ENCODE measurements at regions not wholly inside any gene's neighbourhood (a gene's known extent, or its start where the extent isn't known, plus 50 kb on each side); places are given as distances from the start of the nearest gene placed in this dataset.

DNA sequence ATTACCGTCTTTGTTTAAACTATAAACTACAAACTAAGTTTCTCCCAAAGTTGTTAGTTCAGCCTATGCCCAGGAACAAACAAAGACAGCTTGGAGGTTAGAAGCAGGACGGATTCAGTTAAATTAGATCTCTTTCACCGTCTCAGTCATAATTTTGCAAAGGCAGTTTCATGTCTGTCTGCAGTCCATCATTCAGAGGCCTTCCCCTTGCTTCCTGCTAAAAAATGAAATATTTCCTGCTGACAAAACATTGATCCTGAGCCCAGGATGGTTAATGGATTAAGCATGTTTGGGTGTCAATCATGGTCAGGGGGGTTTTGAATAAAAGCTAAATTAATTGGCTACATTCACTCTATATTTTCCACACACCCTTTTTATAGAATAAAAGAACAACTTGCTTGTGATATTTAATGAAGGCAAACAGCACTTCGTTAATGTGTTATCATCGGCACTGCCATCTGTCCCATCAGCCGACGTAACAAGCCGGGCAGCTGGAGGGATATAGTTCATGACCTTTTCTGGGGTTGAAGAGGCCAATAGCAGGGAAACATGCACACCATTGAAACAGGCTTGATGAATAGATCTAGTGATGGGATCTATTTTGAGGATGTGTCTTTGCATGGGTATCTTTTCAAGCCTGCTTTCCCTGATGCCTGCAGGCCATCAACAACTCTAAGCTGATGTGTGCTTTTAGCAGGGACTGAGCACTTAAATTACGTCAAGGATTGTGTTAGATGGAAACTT is 521.3 kb upstream of the TMEM132C start:
- Histone ChIP-seq H2BK15ac (ENCODE audit: low read depth, low read length) (no peak overlapping the region), H3K79me1 (ENCODE audit: insufficient read depth, low read depth, low read length, poor library complexity, severe bottlenecking) (no peaks in the 10 kb centered on the region), H3K27ac (ENCODE audit: insufficient read length, low read depth, low read length) (no peak overlapping the region), H3K4me1 (ENCODE audit: insufficient read depth, low read length) (no peaks in the 10 kb centered on the region), H3K23ac (ENCODE audit: insufficient read length, low read depth, low read length) (no peak overlapping the region), H3K14ac (ENCODE audit: insufficient read depth, low read length) (no peak overlapping the region), H3K9me3 (ENCODE audit: control insufficient read depth, low read depth, low read length) (no peaks in the 10 kb centered on the region), H3K4ac (ENCODE audit: low read depth, low read length) (no peak overlapping the region), H3T11ph (ENCODE audit: low read length) (no peak overlapping the region), H3K79me2 (ENCODE audit: insufficient read depth, low read length) (no peaks in the 10 kb centered on the region), H3K9ac (ENCODE audit: extremely low read depth, insufficient read length, low read length) (no peak overlapping the region), H4K91ac (ENCODE audit: insufficient read length, low read depth, low read length) (no peak overlapping the region), H4K20me1 (ENCODE audit: control insufficient read depth, insufficient read depth, insufficient read length) (no peaks in the 10 kb centered on the region), H3K4me2 (ENCODE audit: insufficient read depth, insufficient read length, low read length) (no peak overlapping the region), H2AK5ac (ENCODE audit: insufficient read length, low read length) (no peak overlapping the region), H2BK12ac (ENCODE audit: insufficient read length, low read depth, low read length) (no peak overlapping the region), H2AFZ (ENCODE audit: low read length) (no peak overlapping the region), H4K5ac (ENCODE audit: insufficient read length, low read depth, low read length) (no peak overlapping the region), H2BK20ac (ENCODE audit: low read depth, low read length, poor library complexity, severe bottlenecking) (no peak overlapping the region), H3K23me2 (ENCODE audit: insufficient read length, low read depth, low read length, poor library complexity, severe bottlenecking) (no peaks in the 10 kb centered on the region), H2BK120ac (ENCODE audit: low read depth, low read length, poor library complexity, severe bottlenecking) (no peak overlapping the region), H4K8ac (replicated peaks; ENCODE audit: insufficient read length, low read depth, low read length) (no peak overlapping the region), H3K27me3 (ENCODE audit: insufficient read depth, low read length) (no peaks in the 10 kb centered on the region), H2BK5ac (ENCODE audit: insufficient read length, low read length) (no peak overlapping the region), H3K56ac (ENCODE audit: insufficient read length, low read depth, low read length) (no peak overlapping the region), H3K18ac (ENCODE audit: insufficient read length, low read depth, low read length) (no peak overlapping the region)
- DNase-seq: no peak
- Mint-ChIP-seq H3K27me3 (ENCODE audit: low read depth) (no peaks in the 10 kb centered on the region), H3K27ac (no peak overlapping the region), H3K9me3 (no peaks in the 10 kb centered on the region; a peak in 1 of 5 replicates), H3K4me3 (no peak overlapping the region), H3K4me1 (peaks cover 5 to 13% of the 10 kb centered on the region in 2 experiments), H3K36me3 (ENCODE audit: insufficient read depth in 1 of 3, low read depth in 3 of 3) (peaks cover 0 to 5% (median 0%) of the 10 kb centered on the region in 3 experiments; a peak in 3 of 7 replicates)
- TF ChIP-seq, protein P1, sequence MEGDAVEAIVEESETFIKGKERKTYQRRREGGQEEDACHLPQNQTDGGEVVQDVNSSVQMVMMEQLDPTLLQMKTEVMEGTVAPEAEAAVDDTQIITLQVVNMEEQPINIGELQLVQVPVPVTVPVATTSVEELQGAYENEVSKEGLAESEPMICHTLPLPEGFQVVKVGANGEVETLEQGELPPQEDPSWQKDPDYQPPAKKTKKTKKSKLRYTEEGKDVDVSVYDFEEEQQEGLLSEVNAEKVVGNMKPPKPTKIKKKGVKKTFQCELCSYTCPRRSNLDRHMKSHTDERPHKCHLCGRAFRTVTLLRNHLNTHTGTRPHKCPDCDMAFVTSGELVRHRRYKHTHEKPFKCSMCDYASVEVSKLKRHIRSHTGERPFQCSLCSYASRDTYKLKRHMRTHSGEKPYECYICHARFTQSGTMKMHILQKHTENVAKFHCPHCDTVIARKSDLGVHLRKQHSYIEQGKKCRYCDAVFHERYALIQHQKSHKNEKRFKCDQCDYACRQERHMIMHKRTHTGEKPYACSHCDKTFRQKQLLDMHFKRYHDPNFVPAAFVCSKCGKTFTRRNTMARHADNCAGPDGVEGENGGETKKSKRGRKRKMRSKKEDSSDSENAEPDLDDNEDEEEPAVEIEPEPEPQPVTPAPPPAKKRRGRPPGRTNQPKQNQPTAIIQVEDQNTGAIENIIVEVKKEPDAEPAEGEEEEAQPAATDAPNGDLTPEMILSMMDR (conservative IDR thresholded peaks at IDR 0.05): no peak
- no CpG with 5 or more reads among the region's 9 CpGs for WGBS (ENCODE audit: extremely low coverage, insufficient read length, low lambda C conversion rate)

Measured in H9 (cell line).